IMR-90 (cell line): ENCODE measurements at regions not wholly inside any gene's neighbourhood (a gene's known extent, or its start where the extent isn't known, plus 50 kb on each side); places are given as distances from the start of the nearest gene placed in this dataset.

Source experiments
- BHLHE40 ChIP-seq: fragments of 150-350 bp; IDR thresholded peaks from 2 replicates; pipeline ENCODE4 v1.6.1; 2016; ENCODE audit warnings: mild to moderate bottlenecking, low read depth, low read length
- CEBPB ChIP-seq: IDR thresholded peaks from 2 replicates; pipeline ENCODE4 v1.6.1; 2012; ENCODE audit warnings: low read depth, low read length, improper control_type of control experiment
- CTCF ChIP-seq: conservative IDR thresholded peaks from 2 replicates; pipeline ENCODE4 v1.5.1; 2012; ENCODE audit warnings: mild to moderate bottlenecking, low read depth, low read length, improper control_type of control experiment
- ELK1 ChIP-seq: fragments of 150-350 bp; IDR thresholded peaks from 2 replicates; pipeline ENCODE4 v1.6.1; 2016; ENCODE audit warnings: low read depth, mild to moderate bottlenecking, low read length, moderate library complexity, borderline replicate concordance
- FOS ChIP-seq: fragments of 150-350 bp; IDR thresholded peaks from 2 replicates; pipeline ENCODE4 v1.6.1; 2016; ENCODE audit warnings: low read depth, low read length
- MAFK ChIP-seq: IDR thresholded peaks from 2 replicates; pipeline ENCODE4 v1.6.1; 2012; ENCODE audit warnings: low read depth, low read length, improper control_type of control experiment
- MXI1 ChIP-seq: IDR thresholded peaks from 2 replicates; pipeline ENCODE4 v1.6.1; 2012; ENCODE audit warnings: low read depth, mild to moderate bottlenecking, low read length, moderate library complexity, borderline replicate concordance
- POLR2A ChIP-seq: IDR thresholded peaks from 2 replicates; pipeline ENCODE4 v1.6.1; 2012; ENCODE audit warnings: mild to moderate bottlenecking, low read depth, low read length
- RAD21 ChIP-seq: IDR thresholded peaks from 2 replicates; pipeline ENCODE4 v1.6.1; 2012; ENCODE audit warnings: low read length, improper control_type of control experiment
- RFX5 ChIP-seq: IDR thresholded peaks from 2 replicates; pipeline ENCODE4 v1.8.0; 2012; ENCODE audit warnings: low read depth, mild to moderate bottlenecking, low read length, moderate library complexity
- SMC3 ChIP-seq: fragments of 150-350 bp; IDR thresholded peaks from 2 replicates; pipeline ENCODE4 v1.6.1; 2016; ENCODE audit warnings: low read depth, mild to moderate bottlenecking, antibody characterized with exemption, low read length, moderate library complexity

GRCh38 chr13:99836291-99836690 is 135.3 kb downstream of the ZIC5 start:
- no peak for TF ChIP-seq CTCF
- no peak for TF ChIP-seq FOS
- TF ChIP-seq RAD21: no peak
- TF ChIP-seq ELK1: no peak
- no peak for TF ChIP-seq MAFK
- no peak for TF ChIP-seq POLR2A
- no peak for TF ChIP-seq CEBPB
- TF ChIP-seq BHLHE40: no peak
- no peak for TF ChIP-seq SMC3
- no peak for TF ChIP-seq RFX5
- no peak for TF ChIP-seq MXI1
